T-helper 1 cell treated with Interleukin-12 subunit alpha and Interleukin-12 subunit beta and Interleukin-4 antibody, amounts not matched to agents 30 ng/mL and 1 ng/mL, for 36 hours (primary cell): ENCODE measurements at regions not wholly inside any gene's neighbourhood (a gene's known extent, or its start where the extent isn't known, plus 50 kb on each side); places are given as distances from the start of the nearest gene placed in this dataset.
"Not testable (repeated sequence)": the region's sequence is repeated elsewhere in the genome, so short reads cannot be mapped to it uniquely, and the experiment has no call there.

Experiments
- intact Hi-C: fragments of 100-400 bp; cut with micrococcal nuclease; formaldehyde crosslinking; loops from one replicate; pipeline ENCODE4 v1.15.1; 2024

DNA sequence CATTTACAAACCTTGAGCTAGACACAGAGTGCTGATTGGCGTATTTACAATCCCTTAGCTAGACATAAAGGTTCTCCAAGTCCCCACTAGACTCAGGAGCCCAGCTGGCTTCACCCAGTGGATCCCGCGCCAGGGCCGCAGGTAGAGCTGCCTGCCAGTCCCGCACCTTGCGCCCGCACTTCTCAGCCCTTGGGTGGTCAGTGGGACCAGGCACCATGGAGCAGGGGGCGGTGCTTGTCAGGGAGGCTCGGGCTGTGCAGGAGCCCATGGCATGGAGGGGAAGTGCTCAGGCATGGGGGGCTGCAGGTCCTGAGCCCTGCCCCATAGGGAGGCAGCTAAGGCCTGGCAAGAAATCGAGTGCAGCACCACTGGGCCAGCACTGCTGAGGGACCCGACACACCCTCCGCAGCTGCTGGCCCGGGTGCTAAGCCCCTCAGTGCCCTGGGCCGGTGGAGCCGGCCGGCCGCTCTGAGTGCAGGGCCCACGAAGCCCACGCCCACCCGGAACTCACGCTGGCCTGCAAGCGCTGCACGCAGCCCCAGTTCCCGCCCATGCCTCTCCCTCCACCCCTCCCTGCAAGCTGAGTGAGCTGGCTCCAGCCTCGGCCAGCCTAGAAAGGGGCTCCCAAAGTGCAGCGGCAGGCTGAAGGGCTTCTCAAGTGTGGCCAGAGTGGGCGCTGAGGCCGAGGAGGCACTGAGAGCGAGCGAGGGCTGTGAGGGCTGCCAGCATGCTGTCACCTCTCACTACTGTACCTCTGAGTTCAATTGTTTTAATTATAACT lies 1213.9 kb downstream of the OTOL1 start:
- intact Hi-C loops: no loop called here

DNA sequence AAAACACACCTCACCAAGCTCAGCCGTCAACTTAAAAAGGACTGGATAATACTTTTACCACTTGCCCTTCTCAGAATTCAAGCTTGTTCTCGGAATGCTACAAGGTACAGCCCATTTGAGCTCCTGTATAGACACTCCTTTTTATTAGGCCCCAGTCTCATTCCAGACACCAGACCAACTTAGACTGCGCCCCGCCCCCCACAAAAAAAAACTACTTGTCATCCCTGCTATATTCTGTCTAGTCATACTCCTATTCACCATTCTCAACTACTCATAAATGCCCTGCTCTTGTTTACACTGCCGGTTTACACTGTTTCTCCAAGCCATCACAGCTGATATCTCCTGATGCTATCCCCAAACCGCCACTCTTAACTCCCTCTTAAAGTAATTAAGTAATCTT lies 1220.5 kb downstream of the OTOL1 start:
- intact Hi-C loops: not testable (repeated sequence)

DNA sequence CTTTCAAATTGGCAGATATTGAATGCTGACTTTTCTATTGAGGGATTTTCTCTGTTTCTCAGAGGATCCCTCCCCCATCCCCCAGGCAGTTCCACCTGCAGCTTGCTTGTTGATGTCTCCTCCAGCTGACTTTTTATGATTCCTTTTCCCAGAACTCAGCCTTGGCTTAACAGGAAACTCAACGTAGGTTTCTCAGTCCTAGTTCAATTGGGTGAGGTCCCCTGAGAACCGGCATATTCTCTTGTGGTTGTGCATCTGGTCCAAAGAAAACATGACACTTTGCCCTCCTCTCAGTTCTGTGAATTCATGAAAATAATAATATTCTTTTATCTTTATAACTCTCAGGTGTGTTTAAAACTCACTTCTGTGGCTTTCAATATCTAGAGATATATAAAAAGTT lies 1222.1 kb downstream of the OTOL1 start:
- intact Hi-C loops: no loop called here

DNA sequence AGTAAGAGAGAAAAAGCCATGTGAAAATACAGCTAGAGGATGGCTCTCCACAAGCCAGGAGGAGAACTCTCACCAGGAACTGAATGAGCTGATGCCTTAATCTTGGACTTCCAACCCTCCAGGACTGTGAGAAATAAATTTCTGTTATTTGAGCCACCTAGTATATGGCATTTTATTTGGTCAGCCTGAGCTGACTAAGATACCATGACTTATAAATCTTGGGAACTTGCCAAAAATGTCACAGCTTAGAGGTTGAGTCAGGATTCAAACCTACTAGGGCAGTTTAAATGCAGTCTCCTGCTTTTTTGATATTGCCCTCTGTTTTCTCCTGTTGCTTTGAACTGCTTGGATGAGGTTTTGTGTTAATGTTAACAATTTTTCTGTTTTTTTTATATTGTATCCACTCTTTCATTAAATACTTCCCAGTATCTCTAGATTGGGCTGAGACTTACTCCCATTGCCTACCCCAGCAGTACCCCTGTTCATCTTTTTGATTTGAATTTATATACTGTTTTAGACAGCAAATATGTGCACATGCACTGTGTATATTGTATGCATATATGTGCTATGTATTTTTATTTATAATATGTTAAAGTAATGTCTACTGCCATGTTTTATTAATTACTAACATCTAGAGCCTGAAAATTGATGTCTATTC lies 1223.2 kb downstream of the OTOL1 start:
- intact Hi-C loops: no loop called here

DNA sequence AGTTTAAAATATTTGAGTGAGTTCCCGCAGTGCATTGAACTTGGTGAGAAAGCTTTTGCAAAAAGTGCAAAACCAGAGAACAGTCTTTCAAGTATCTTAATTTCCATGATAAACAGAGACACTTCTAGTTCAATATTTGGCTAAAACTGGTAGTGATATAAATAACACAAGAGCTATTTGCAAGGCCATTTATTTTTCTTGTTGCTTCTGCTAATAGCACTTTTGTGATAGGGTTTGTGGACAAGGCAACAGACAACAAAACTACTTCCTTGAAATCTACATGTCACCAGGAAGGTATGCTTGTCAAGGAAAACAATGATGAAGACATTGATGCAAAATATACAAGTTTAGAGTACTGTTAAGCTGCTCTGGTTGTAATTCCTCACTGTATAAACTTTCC lies 1225.1 kb downstream of the OTOL1 start:
- intact Hi-C loops: no loop called here

DNA sequence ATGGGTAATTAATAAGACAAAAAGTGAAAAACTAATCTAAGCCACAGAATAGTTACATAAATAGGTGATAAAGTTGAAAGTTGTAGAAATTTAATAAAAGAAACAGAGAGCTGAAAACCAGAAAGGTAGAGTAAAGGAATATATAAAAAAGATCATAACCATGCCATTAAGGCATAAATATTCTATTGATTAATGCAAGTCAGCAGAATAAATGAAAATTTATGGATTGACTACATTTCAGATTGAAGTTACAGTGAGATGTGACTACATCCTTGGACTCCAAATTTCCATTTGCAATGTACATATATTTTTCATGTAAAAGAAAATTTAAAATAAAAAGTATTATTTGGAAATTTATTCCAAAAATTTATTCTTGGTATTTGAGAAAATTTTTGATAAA lies 1225.7 kb downstream of the OTOL1 start:
- intact Hi-C loops: no loop called here

DNA sequence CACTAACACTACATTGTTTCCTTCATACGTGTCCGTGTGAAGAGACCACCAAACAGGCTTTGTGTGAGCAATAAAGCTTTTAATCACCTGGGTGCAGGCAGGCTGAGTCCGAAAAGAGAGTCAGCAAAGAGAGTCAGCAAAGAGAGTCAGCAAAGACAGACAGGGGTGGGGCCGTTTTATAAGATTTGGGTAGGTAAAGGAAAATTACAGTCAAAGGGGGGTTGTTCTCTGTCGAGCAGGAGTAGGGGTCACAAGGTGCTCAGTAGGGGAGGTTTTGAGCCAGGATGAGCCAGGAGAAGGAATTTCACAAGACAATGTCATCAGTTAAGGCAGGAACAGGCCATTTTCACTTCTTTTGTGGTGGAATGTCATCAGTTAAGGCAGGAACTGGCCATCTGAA lies 1226.2 kb downstream of the OTOL1 start:
- intact Hi-C loops: not testable (repeated sequence)

DNA sequence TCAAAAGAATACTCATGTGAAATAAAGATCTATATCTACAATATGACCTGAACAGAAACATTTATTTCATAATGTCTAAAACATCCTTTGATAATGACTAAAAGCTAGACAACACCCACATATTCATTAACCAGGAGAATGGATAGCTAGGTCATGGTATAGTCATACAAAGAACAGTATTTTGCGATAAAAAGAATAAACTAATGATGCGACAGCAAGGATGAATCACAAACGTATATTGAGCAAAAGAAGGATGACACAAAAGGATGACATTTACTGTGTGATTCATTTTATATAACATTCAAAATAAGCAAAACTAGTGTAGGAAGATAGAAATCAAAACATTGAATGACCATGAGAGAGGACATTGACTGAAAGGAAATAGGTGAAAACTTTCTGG lies 1233.1 kb downstream of the OTOL1 start:
- intact Hi-C loops: no loop called here

DNA sequence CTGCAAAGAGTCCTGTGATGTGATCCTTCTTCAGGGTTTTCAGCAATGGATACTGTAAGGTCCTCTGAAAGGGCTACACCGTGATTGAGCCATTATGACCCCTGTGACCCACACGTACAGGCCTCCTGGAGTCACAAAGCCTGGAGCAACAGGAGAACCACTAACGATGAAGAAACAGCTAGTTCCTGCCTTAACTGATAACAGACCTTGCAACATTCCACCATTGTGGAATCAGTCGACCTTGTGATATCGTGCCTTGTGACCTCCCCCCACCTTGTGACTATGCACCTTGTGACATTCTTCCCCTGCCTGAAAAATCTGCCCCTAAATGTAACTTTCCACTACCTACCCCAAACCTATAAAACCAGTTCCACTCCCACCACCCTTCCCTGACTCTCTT lies 1235.4 kb downstream of the OTOL1 start:
- intact Hi-C loops: not testable (repeated sequence)

DNA sequence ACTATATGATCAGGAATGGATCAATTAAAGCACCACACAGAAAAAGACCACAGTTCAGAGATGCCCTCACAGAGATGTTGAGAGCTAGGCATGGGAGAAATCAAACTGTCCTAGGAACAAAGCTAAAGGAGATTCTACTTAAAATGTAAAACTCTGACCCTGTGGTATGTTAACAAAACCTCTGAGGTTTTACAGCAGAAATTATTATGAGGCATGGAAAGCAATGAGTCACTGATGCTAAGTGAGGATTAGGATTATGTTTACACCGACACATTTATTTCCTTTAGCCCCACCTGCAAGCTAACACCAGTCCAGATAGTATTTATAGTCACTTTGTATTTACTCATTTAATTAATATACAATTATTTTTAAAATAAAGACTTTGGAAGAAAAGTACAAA lies 1242.2 kb downstream of the OTOL1 start:
- intact Hi-C loops: no loop called here

DNA sequence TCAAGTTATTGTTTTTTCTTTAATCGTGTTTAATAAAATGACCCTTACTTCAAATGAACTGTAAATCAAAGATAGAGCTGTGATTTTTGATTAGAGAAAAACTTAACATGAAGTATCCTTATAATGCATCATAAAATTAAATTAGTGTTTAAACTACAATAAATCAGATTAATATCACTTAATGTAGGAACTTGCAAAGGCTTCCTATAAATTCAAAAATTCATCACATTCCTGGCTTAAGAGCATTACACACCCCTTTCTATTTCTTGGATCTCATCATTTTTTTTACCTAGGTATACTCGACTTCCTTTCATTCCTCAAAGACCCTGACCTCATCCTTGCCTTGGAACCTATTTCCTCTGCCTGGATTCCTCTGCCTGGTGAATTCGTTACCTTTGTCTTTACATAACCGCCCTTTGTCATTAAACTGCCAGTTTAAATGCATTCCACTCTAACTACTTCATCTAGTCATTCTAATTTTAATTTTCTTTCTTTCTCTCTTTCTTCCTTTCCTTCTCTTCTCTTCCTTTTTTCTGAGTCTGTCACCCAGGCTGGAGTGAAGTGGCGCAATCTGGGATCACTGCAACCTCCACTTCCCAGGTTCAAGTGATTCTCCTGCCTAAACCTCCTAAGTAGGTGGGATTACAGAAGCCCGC lies 1244.5 kb downstream of the OTOL1 start:
- intact Hi-C loops: no loop called here

DNA sequence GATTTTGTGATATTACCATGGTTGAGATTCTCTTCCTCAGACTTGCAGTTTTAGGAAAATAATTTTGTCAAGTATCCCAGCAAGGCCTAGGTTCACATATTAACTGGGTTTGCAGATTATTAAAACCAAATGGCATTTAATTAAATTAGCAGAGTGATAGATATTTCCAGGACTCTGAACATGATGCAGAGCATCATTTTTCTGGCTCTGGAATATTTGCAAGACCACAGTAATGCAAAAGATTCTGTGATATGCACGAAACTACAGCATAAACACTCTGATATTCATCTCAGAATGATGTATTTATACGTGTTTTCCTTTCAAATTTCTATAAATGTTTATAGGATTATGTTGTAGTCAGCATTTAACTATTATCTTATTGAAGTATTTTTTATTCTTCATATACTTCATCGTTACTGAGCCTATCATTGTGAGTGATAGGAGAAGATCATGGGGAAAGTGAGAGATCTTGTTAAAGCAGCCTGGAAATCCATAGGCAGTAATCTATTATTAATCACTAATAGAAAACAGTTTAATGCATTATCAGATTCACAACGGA lies 1245.6 kb downstream of the OTOL1 start:
- intact Hi-C loops: no loop called here

DNA sequence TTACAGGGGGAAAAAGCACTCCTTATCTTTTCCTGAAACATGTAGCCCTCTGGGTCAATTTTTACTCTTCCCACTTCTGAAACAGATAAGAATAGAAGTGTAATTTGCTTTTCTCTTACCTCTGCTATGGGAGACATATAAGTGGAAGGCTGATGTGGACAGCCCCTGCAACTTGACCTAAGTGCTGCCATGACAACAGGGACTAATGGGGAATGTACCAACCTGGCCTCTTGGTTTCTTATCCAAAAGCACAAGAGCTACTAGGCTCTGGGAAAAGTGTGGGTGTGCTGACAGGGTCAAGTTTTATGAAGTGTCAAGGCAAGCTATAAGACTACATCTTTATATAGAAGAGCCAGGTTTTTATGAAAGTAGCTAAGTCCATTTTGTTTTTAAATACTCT lies 1246.5 kb downstream of the OTOL1 start:
- intact Hi-C loops: no loop called here

DNA sequence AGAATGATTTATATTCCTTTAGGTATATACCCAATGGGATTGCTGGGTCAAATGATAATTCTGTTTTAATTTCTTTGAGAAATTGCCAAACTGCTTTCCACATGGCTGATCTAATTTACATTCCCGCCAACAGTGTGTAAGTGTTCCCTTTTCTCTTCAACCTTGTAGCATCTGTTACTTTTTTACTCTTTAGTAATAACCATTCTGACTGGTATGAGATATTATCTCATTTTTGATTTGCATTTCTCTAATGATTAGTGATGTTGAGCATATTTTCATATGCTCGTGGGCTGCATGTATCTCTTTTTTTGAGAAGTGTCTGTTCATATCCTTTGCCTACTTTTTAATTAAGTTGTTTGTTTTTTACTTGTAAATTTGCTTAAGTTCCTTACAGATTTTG lies 1264.2 kb downstream of the OTOL1 start:
- intact Hi-C loops: no loop called here

DNA sequence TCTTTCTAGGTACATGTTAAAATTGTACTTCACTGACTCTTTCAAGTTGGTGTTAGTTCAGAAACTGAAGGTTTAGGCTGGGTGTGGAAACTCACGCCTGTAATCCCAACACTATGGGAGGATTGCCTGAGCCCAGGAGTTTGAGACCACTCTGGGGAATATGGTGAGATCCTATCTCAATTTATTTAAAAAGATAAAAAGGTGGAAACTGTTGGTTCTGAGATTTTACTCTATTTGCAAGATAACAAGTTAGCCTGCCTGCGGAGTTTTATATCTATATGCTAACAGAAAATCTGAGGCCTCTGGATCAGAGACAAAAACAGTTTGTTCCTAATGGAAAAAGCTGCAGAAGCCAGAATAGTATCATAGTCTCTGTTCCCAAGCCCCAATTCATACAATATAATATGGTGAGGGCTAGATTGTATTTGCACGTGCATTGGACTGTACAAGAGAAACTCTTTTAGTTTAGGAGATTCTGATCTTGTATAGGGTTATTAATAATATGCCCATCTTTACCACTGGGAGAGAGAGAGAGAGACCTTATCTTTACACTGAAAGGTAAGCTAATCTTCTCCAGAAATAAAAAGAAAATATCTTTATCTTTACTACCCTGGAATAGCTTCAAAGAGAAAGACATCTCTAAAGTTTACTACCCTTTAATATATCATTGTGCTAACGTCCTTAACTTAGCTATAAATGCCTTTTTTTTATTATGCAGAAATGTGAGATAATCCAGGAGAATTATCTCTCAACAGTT lies 1267.6 kb downstream of the OTOL1 start:
- intact Hi-C loops: no loop called here

DNA sequence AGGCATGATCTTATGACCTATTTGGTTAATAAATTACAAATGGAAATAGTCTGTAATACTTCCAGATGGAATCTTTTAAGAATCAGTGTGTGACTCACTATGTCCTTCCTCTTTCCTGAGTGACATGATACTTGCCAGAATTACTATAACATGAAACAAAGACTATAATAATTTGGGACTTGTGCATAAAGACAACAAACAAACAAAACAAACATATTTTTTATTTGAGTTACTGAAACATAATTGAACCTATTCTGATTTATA lies 1268.1 kb downstream of the OTOL1 start:
- intact Hi-C loops: no loop called here

DNA sequence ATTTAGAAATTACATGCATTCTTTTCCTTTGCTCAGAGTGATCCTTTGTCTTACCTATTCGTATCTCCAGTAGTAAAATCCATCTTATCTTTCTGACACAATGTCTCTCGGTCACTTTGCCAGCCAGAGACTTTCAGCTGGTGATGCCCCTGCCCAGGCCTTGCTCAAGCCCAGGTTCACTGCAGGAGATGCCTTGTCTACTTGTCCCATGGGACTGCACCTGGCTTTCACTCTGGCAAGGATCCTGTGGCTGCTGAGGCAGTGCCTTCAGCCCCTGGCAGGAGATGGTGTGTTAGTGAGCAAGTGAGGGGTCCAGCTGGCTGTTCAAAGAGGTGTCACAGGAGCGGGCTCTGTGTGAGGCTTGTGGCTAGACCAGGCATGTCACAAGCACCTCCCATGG lies 1268.9 kb downstream of the OTOL1 start:
- intact Hi-C loops: no loop called here

DNA sequence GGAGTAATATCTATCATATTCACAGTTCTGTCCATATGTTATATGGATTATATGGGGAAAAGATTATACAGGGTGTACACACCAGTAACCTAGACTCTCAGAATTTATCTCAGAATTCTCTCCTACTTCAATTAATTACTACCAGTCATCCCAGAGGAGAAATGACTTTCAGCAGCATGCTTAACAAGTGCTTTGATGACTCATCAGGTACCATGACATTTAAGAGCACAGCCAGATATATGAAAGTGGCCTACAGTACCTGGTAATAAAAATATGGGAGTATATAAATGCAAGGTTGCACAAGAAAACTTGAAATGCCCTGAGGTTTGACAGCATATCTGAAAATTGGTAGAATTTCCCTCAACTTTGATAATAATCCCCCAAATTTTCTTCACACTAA lies 1273.0 kb downstream of the OTOL1 start:
- intact Hi-C loops: no loop called here

DNA sequence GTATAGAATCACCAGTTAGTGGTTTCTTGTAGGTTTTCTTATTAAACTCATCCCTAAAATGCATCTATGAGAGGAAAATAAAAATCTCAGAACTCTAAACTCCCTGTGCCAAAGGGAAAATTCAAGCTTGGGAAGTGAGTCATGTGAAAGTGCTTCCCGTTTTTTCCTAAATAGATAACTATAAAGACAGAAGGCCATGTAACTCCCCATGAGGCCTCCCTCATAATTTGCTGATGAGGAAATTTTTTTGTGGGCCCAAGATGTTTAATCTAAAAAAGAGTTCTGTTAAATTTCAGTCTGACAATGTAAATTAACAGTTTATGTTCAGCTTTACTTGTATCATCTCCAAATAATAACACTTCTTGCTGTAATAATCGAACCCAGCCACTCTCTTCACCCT lies 1273.9 kb downstream of the OTOL1 start:
- intact Hi-C loops: no loop called here

DNA sequence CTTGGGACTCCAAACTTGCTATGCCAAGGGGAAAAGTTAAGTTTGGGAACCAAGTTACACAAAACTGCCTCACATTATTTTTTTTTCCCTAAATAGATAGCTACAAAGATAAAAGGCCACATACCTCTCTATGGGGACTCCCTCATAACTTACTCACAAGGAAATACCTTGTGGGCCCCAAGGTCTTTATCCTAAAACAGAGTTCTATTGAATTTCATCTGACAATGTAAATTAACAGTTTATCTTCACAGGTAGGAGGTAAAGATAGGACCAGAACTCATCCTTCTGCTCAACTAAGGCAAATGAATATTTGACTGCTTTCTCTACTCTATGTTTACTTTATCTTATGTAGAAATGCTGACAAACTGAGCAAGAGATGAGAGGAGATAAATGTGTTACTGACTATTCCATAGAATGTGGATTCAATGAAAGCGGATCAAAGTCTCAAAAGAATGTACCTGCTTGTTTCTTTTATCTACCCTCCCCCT lies 1278.0 kb downstream of the OTOL1 start:
- intact Hi-C loops: no loop called here

DNA sequence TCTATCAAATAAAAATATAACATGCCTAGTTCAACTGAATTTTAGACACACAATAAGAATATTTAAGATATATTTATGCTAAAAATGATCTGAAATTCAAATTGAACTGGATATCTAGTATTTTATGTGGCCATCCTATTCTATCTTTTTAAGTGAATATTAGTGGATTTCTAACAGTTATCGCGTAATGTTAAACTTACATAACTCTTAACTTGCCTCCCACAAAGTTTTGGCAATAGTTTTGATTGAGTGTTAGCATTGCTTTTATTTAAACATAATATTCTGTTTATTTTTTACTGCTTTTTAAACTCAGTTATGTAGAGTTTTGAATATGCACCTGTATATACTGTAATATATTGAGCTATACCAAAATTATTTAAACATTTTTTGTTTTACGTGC lies 1279.5 kb downstream of the OTOL1 start:
- intact Hi-C loops: no loop called here

DNA sequence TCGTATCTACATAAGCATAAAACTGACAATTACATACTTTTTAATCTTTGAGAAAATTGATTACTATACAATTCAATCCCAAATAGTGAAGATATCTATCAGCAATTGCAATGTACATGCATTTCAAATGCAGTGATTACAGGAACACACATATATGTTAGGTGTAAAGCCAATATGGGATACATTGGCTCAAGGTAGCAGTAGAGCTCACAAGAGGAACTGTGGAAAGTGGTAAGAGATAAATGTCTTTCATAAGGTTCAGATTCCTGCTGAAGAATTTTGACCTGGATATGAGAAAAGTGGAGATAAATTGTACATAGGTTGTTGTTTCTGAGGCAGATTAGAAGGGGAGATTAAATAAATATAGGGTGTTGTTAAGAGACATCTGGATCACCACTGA lies 1280.5 kb downstream of the OTOL1 start:
- intact Hi-C loops: no loop called here
